Mesenchymal stem cell (in vitro differentiated cells and primary cell): ENCODE measurements at regions not wholly inside any gene's neighbourhood (a gene's known extent, or its start where the extent isn't known, plus 50 kb on each side); places are given as distances from the start of the nearest gene placed in this dataset.
A peak's percentile ranks its signal among the peaks of the same experiment; 100 is the strongest.

ENCODE experiments used
- DNase-seq: peaks from one replicate; pipeline ENCODE4 v3.0.0-alpha.2; 2013
- H2AFZ ChIP-seq: one replicate; pipeline ENCODE4 v1.6.1; 2013; ENCODE audit warnings: low read depth, mild to moderate bottlenecking, control low read depth, inconsistent platforms, low read length, moderate library complexity
- H2AK5ac ChIP-seq: 2 replicates; pipeline ENCODE4 v1.6.1; 2013; ENCODE audit warnings: low read length, moderate library complexity, mild to moderate bottlenecking, inconsistent platforms; ENCODE audit not compliant: severe bottlenecking
- H2BK120ac ChIP-seq: one replicate; pipeline ENCODE4 v1.6.1; 2013; ENCODE audit warnings: low read depth, mild to moderate bottlenecking, inconsistent platforms, low read length, moderate library complexity
- H2BK12ac ChIP-seq, 2 experiments: one replicate each; pipeline ENCODE4 v1.6.1; 2013; ENCODE audit warnings: inconsistent platforms in 2 of 2, low read length in 2 of 2, mild to moderate bottlenecking in 2 of 2, moderate library complexity in 2 of 2, control low read depth in 1 of 2
- H2BK15ac ChIP-seq: one replicate; pipeline ENCODE4 v1.6.1; 2013; ENCODE audit warnings: mild to moderate bottlenecking, low read depth, inconsistent platforms; ENCODE audit not compliant: poor library complexity, severe bottlenecking
- H2BK5ac ChIP-seq: 2 replicates; pipeline ENCODE4 v1.6.1; 2013; ENCODE audit warnings: low read depth, mild to moderate bottlenecking, low read length, control low read depth, inconsistent platforms; ENCODE audit not compliant: poor library complexity, severe bottlenecking
- H3K14ac ChIP-seq, 2 experiments: one replicate each; pipeline ENCODE4 v1.6.1; 2013; ENCODE audit warnings: inconsistent platforms in 2 of 2, low read length in 2 of 2, control low read depth in 1 of 2, mild to moderate bottlenecking in 1 of 2, moderate library complexity in 1 of 2
- H3K18ac ChIP-seq, 2 experiments: one replicate each; pipeline ENCODE4 v1.6.1; 2013; ENCODE audit warnings: inconsistent platforms in 2 of 2, low read length in 2 of 2, control low read depth in 1 of 2, low read depth in 1 of 2, mild to moderate bottlenecking in 1 of 2
- H3K23ac ChIP-seq, 2 experiments: one replicate each; pipeline ENCODE4 v1.6.1; 2013; ENCODE audit warnings: inconsistent platforms in 2 of 2, low read length in 2 of 2, mild to moderate bottlenecking in 2 of 2, moderate library complexity in 2 of 2, control low read depth in 1 of 2
- H3K27ac ChIP-seq: 2 replicates; pipeline ENCODE4 v1.5.1; 2013; ENCODE audit warnings: mild to moderate bottlenecking, moderate library complexity, low read length, control low read depth, inconsistent platforms; ENCODE audit not compliant: poor library complexity, severe bottlenecking
- H3K27me3 ChIP-seq, 2 experiments: 2 replicates each; pipeline versions ENCODE4 v1.6.1 to v1.7.0; 2013; ENCODE audit warnings: low read length in 2 of 2, mild to moderate bottlenecking in 2 of 2, moderate library complexity in 2 of 2, control low read depth in 1 of 2, inconsistent platforms in 1 of 2; ENCODE audit not compliant: control insufficient read depth in 1 of 2, insufficient read depth in 1 of 2
- H3K36me3 ChIP-seq, 2 experiments: 2 replicates each; pipeline versions ENCODE4 v1.6.1 to v1.7.0; 2013; ENCODE audit warnings: low read length in 2 of 2, control low read depth in 1 of 2, inconsistent platforms in 1 of 2, low read depth in 1 of 2, mild to moderate bottlenecking in 1 of 2; ENCODE audit not compliant: insufficient read depth in 2 of 2, control insufficient read depth in 1 of 2
- H3K4ac ChIP-seq, 2 experiments: one replicate each; pipeline ENCODE4 v1.6.1; 2013; ENCODE audit warnings: inconsistent platforms in 2 of 2, low read length in 2 of 2, mild to moderate bottlenecking in 2 of 2, moderate library complexity in 2 of 2, control low read depth in 1 of 2, low read depth in 1 of 2
- H3K4me1 ChIP-seq: 2 replicates; pipeline ENCODE4 v1.6.1; 2013; ENCODE audit warnings: low read depth, low read length, control low read depth; ENCODE audit not compliant: control insufficient read depth, insufficient read depth
- H3K4me2 ChIP-seq: 2 replicates; pipeline ENCODE4 v1.6.1; 2013; ENCODE audit warnings: low read length, mild to moderate bottlenecking, inconsistent platforms; ENCODE audit not compliant: poor library complexity, severe bottlenecking
- H3K4me3 ChIP-seq, 2 experiments: 2 replicates each; pipeline versions ENCODE4 v1.5.1 to v1.7.0; 2013; ENCODE audit warnings: low read length in 2 of 2, mild to moderate bottlenecking in 2 of 2, control low read depth in 1 of 2, low read depth in 1 of 2; ENCODE audit not compliant: insufficient read depth in 1 of 2
- H3K79me1 ChIP-seq: replicated peaks from 2 replicates; pipeline ENCODE4 v1.6.1; 2013; ENCODE audit warnings: mild to moderate bottlenecking, control low read depth, low read length, inconsistent platforms; ENCODE audit not compliant: poor library complexity, severe bottlenecking
- H3K9ac ChIP-seq: 2 replicates; pipeline ENCODE4 v1.7.0; 2013; ENCODE audit warnings: mild to moderate bottlenecking, low read length, moderate library complexity
- H3K9me3 ChIP-seq: 2 replicates; pipeline ENCODE4 v1.7.0; 2013; ENCODE audit warnings: mild to moderate bottlenecking, low read length; ENCODE audit not compliant: control insufficient read depth
- H4K8ac ChIP-seq: one replicate; pipeline ENCODE4 v1.6.1; 2013; ENCODE audit warnings: inconsistent platforms, mild to moderate bottlenecking, low read length, moderate library complexity
- H4K91ac ChIP-seq: one replicate; pipeline ENCODE4 v1.6.1; 2013; ENCODE audit warnings: mild to moderate bottlenecking, low read length, inconsistent platforms
- WGBS: methylation state at CpG from one replicate; pipeline ENCODE4 v1.1.7; 2013; ENCODE audit warnings: mixed read lengths; 5-methylcytosine and 5-hydroxymethylcytosine counted together

DNA sequence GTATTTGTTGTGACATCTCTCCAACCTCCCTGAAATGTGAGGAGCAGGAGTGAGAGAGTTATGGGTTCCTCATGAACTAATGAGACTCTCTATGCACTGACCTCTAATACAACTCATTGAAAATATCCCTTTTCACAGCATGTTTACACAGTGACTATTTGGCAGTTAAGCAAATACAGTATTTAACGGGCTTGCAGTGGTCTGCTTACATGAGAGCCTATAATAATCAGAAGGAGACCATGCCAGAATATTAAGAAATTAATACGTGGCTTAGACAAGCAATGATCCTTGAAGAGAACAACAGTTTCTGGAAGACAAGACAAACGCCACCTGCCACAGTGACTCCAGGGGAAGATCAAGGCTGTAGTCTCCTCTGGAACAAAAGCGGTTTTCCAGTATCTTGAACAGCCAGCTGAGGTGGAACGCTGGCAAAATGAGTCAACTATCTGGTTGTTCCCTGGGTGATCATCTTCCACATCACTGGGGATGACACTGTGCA, 424.5 kb downstream of the DMAC1 start:
- H3K18ac ChIP-seq: peak overlapping the region in 1 of 2 experiments; percentile 61
- H3K4me2 ChIP-seq: no peak overlapping the region
- H3K9me3 ChIP-seq: peaks cover 15% of the 10 kb centered on the region
- no peak overlapping the region for H2AK5ac ChIP-seq
- no peak overlapping the region for H2BK5ac ChIP-seq
- no peak overlapping the region for H2AFZ ChIP-seq
- H3K23ac ChIP-seq: no peak overlapping the region
- peak overlapping the region in 1 of 2 experiments; percentile 37 for H3K4ac ChIP-seq
- no peak overlapping the region for H2BK120ac ChIP-seq
- H2BK12ac ChIP-seq: peak overlapping the region in 1 of 2 experiments; percentile 87
- H4K91ac ChIP-seq: no peak overlapping the region
- no peaks in the 10 kb centered on the region for H3K36me3 ChIP-seq
- H3K4me1 ChIP-seq: no peaks in the 10 kb centered on the region
- H2BK15ac ChIP-seq: no peak overlapping the region
- H3K9ac ChIP-seq: no peak overlapping the region
- WGBS: 83% methylated on average over 5 of the region's 5 CpGs
- H3K14ac ChIP-seq: no peak overlapping the region
- H3K27ac ChIP-seq: no peak overlapping the region
- H3K79me1 ChIP-seq: no peaks in the 10 kb centered on the region
- H3K4me3 ChIP-seq: no peak overlapping the region
- DNase-seq: no peak
- peaks cover 0 to 3% of the 10 kb centered on the region in 2 experiments for H3K27me3 ChIP-seq
- H4K8ac ChIP-seq: no peak overlapping the region

DNA sequence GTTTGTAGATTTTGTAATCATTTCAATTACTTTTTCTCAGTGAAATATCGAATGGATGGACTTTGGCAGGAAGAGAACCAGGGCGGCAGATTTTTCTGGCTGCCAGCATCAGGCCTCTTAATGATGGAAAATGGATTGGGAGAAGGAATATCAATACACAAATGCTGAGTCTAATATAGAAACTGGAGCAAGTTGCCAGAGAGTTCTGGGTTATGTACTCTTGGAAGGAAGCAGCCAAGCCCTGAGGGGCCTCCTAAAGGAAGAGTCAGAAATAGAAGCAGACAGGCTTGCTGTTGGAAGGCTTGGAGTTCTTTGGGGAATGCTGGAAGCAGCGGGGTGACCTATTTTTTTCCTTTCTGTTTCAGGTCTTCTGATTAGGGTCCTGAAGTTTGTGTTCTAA, 428.6 kb downstream of the DMAC1 start:
- Histone ChIP-seq H4K91ac (no peak overlapping the region), H3K36me3 (no peaks in the 10 kb centered on the region), H3K9ac (no peak overlapping the region), H3K4me3 (peak overlapping the region in 1 of 2 experiments; percentile 46), H2AK5ac (no peak overlapping the region), H3K27ac (no peak overlapping the region), H3K4me1 (no peaks in the 10 kb centered on the region), H2BK5ac (no peak overlapping the region), H2AFZ (no peak overlapping the region), H3K4ac (no peak overlapping the region), H3K14ac (no peak overlapping the region), H2BK15ac (no peak overlapping the region), H3K27me3 (no peaks in the 10 kb centered on the region), H4K8ac (no peak overlapping the region), H3K4me2 (no peak overlapping the region), H3K18ac (no peak overlapping the region), H3K23ac (no peak overlapping the region), H2BK120ac (no peak overlapping the region), H3K79me1 (no peaks in the 10 kb centered on the region), H2BK12ac (peak overlapping the region in 1 of 2 experiments; percentile 14), H3K9me3 (peaks cover 4% of the 10 kb centered on the region)
- 96% methylated on average over 3 of the region's 3 CpGs for WGBS
- DNase-seq: no peak

DNA sequence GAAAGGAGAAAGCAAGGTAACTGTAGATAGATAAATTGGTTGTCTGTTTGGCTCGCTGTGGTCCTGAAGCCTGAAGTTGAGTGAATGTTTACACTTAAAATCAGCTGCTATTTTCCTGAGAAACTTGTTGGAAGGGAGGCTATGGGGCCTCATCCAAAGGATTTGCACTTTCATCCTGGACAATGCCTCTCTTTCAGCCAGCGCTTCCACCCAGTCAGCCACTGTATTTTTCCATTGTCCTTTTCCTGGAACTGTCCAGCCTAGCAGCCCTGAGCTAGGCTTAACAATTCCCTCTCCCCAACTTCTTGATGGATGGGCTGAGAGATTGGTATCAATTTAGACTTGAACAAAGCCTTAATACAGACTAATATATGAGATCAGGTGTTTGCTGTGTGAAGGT, 429.2 kb downstream of the DMAC1 start:
- no peak overlapping the region for H2AK5ac ChIP-seq
- peak overlapping the region; percentile 59 for H4K91ac ChIP-seq
- 33% methylated on average over 1 of the region's 2 CpGs for WGBS
- H3K36me3 ChIP-seq: no peaks in the 10 kb centered on the region
- no peaks in the 10 kb centered on the region for H3K79me1 ChIP-seq
- H3K23ac ChIP-seq: no peak overlapping the region
- H3K4ac ChIP-seq: peak overlapping the region in 1 of 2 experiments; percentile 73
- H3K9me3 ChIP-seq: no peaks in the 10 kb centered on the region
- H3K27me3 ChIP-seq: no peaks in the 10 kb centered on the region
- H3K9ac ChIP-seq: no peak overlapping the region
- H3K4me3 ChIP-seq: peak overlapping the region in 1 of 2 experiments; percentile 46
- peak overlapping the region; percentile 60 to 82 for H2BK12ac ChIP-seq
- no peak overlapping the region for H3K4me2 ChIP-seq
- DNase-seq: peak; percentile 58
- no peak overlapping the region for H2BK120ac ChIP-seq
- no peak overlapping the region for H2BK15ac ChIP-seq
- peak overlapping the region; percentile 49 for H4K8ac ChIP-seq
- H3K4me1 ChIP-seq: no peaks in the 10 kb centered on the region
- no peak overlapping the region for H3K14ac ChIP-seq
- no peak overlapping the region for H2BK5ac ChIP-seq
- H2AFZ ChIP-seq: no peak overlapping the region
- H3K27ac ChIP-seq: no peak overlapping the region
- H3K18ac ChIP-seq: peak overlapping the region; percentile 48 to 85

DNA sequence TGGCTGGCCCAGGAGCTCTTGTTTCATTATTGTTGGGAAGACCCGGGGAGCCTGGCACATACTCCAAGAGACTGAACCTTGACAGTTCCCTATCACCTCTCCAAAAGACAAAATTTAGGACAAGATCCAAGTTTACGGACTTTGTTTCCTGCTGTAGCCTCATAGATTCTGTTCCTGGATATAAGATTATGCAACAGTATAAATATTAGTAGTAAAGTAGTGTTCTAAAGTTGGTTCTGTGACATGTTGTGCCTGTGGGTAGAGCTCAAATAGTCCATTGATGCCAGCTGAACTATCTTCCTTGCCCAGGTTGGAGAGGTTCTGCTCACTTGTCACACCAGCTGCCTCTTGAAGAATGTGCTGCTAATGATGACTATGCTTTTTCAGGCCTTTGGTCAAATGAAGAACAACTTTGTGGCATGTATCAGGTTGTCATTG, 430.2 kb downstream of the DMAC1 start:
- Histone ChIP-seq H2BK5ac (no peak overlapping the region), H3K9ac (no peak overlapping the region), H3K9me3 (no peaks in the 10 kb centered on the region), H3K27me3 (no peaks in the 10 kb centered on the region), H3K23ac (no peak overlapping the region), H2BK12ac (peak overlapping the region; percentile 93 to 97), H3K14ac (no peak overlapping the region), H3K4me2 (no peak overlapping the region), H2AFZ (no peak overlapping the region), H3K27ac (no peak overlapping the region), H3K4ac (peak overlapping the region; percentile 65 to 66), H3K18ac (peak overlapping the region; percentile 86 to 96), H3K36me3 (no peaks in the 10 kb centered on the region), H3K4me1 (no peaks in the 10 kb centered on the region), H2AK5ac (no peak overlapping the region), H2BK15ac (no peak overlapping the region), H4K8ac (peak overlapping the region; percentile 49), H3K4me3 (no peak overlapping the region), H3K79me1 (no peaks in the 10 kb centered on the region), H2BK120ac (peak overlapping the region; percentile 85), H4K91ac (peak overlapping the region; percentile 91)
- peak; percentile 32 for DNase-seq
- WGBS: 100% methylated on average over 1 of the region's 2 CpGs
